LNCAP (cell line): ENCODE measurements at regions not wholly inside any gene's neighbourhood (a gene's known extent, or its start where the extent isn't known, plus 50 kb on each side); places are given as distances from the start of the nearest gene placed in this dataset.

Source experiments
- TF ChIP-seq, protein P1 (sequence below): fragments of 450-650 bp; IDR thresholded peaks from 2 replicates; pipeline ENCODE4 v1.5.1; 2017; ENCODE audit warnings: mild to moderate bottlenecking

DNA sequence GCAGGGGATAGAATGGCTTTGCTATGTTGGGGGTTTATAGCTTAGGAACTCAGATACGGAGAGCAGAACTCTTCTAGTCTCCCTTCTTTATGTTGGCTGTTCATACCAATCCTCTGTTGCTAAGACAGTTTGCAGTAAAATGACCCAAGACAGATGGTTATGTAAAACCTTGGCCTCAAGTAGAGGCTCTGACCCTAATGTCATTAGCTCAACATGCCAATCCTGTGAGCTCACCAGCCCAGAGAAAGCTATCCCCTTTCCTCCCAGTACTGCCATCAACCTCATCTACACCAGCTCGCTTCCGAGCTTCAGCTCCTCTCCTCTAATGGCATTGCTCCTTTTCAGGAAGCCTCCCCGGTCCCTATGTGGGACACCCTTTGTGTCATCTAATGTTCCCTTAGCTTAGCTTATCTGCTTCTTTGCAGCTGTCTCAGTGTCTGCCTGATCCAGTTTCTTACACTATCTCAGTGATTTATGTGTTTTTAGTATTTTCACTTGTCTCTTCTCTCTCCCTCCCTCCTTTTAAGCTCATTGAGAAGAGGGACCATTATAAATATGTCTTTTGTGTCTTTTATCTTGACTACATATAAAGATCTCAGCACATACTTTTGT is 281.3 kb upstream of the CLINT1 start:
- TF ChIP-seq, protein P1, sequence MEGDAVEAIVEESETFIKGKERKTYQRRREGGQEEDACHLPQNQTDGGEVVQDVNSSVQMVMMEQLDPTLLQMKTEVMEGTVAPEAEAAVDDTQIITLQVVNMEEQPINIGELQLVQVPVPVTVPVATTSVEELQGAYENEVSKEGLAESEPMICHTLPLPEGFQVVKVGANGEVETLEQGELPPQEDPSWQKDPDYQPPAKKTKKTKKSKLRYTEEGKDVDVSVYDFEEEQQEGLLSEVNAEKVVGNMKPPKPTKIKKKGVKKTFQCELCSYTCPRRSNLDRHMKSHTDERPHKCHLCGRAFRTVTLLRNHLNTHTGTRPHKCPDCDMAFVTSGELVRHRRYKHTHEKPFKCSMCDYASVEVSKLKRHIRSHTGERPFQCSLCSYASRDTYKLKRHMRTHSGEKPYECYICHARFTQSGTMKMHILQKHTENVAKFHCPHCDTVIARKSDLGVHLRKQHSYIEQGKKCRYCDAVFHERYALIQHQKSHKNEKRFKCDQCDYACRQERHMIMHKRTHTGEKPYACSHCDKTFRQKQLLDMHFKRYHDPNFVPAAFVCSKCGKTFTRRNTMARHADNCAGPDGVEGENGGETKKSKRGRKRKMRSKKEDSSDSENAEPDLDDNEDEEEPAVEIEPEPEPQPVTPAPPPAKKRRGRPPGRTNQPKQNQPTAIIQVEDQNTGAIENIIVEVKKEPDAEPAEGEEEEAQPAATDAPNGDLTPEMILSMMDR = no peak

DNA sequence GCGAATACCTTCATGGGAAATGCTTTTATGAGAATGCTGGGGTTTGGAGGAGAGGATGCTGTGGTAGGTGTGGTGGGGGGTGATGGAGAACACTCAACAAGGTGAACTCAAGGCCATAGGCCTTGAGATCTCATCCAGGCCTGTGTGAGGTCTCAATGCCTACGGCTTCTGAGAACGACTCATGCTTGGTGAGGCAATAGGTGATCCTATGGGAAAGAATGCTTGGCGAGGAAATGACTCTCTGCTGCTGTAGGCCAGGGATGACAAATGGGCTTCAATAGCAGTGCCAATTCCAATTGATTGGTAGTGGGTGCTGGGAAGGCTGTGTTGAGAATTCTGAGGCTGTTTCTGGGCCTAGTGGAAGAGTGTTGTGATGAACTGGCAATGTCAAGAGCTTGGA is 280.2 kb upstream of the CLINT1 start:
- TF ChIP-seq, protein P1 = no peak

DNA sequence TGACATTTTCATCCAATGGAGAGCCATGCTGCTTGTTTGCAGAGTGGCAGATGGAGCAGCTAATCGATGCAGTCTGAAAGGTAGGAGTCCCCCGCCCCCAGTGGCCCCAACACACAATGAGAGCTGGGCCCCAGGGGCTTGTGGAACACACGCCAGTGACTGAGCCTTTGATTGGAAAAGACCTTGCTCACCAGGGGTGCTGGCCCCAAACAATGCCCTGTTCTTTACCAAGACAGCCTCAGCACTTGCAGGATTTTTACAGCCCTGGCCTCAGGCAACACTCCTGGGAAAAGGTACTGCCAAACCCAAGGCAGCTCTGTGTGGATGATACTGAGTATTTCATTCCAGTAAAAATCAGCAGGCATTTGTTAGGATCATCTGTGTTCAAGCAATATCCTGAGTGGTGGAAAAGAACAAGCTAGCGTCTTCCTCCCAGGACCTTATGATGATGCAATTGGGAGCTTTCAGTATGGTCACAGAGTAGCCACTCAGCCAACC is 276.8 kb upstream of the CLINT1 start:
- TF ChIP-seq, protein P1 = no peak

DNA sequence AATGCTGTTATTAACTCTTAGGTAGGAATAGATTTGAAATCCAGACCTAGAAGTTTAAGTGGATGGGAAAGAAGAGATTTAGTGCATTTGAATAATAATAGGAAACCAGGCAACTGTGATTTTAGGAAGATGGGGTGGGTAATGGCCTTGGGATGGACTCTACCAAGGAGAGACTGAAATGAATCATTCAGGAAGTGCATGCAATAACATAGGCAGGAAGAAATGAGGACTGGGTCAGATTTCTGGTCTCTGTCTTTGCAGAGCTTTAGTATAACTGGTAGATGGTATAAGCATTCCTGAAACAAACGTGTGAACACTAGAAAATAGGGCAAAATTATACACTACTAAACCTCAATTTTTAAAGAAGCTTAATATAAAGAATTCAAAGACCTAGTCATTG is 274.4 kb upstream of the CLINT1 start:
- TF ChIP-seq, protein P1 = no peak

DNA sequence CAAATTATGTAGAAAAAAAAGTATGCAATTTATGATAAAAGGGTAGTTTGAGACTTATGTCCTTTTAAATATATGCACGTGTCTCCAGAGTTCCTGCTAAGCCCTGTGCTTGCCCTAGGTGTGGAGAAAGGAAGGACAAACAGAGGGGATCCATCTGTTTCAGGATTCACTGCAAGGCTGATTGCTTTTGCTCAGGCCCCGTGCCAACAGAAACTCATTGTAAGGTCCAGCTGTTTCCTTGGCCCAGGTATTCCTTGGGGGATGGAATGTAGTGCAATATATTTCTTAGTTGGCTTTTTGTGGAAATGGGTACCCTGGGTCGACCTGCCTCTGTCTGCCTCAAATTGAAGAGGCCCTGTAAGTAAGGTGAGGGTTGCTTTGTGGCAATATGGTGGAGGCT is 268.6 kb upstream of the CLINT1 start:
- TF ChIP-seq, protein P1 = no peak

DNA sequence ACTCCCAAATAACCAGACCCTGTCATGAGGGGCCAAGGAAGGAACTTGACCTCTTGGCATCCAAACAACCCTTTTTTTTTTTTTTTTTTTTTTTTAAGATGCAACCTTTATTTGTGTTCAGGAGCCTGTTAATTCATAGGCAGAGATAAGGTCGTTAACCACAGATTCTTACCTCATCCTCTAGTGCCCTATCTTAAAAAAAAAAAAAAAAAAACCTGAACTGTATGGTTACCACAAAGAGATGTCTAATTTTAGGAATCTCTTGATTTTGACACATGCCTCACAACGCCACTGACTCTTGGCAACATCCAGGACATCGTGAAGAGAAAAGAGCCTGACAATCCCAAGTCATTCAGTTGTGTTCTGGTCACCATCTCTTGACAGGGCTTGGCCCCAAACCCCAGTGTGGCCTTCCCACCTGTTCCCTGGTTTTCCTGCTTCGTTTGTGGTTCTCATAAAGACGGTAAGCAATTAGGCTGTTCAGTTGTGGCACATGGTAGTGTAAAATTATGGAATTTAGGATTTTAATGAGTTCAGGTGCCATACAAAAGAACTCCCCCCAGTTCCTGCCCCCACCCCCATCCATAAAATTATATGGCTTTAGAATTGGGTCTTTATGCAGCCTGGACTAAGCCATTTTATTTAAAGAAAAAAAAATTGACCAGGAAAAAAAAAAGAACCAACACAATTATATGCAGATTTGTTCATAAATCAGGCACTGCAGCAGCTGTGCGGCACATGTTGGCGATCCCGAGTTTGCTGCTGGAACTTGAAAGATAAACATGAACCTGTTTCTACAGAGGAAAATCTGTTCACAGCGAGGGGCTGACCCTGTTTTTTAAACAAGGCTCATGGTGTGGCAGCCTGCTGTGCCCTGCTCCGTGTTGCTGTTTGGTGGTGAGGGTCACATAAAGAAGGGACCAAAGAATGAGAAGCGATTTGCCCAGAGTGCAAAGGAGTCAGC is 267.8 kb upstream of the CLINT1 start:
- TF ChIP-seq, protein P1 = no peak

DNA sequence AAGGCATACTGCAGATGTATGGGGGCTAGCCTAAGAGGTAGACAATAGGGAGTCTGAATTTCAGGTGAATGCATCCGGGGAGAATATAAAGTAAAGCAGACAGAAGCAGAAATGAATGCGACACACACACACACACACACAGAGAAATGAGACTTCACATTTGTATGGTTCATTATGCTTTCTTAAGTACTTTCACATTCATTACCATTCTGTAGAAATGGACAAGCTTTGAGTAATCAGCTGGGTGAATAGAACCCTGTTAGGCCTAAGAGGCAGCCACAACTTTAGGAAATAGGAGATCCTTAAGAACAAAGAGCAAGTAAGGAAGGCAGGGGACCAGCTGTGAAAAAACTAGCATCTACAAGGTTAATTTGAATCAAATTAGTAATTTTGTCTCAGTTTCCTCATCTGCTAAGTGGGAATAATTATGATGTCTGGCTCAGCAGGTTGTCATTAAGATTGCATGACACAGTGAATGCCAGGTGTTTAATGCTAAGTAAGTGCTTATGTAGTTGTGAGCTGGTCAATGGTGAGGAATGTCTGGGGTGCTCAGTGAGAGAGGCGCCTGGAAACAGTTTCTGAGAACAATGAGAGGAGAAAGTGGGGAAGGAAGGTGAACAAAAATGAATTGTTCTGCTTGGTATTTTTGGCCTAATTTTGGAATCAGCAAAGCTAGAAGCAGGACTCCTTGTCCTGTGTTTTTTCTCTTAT is 265.8 kb upstream of the CLINT1 start:
- TF ChIP-seq, protein P1 = no peak
